HCT116 (cell line): ENCODE measurements at regions not wholly inside any gene's neighbourhood (a gene's known extent, or its start where the extent isn't known, plus 50 kb on each side); places are given as distances from the start of the nearest gene placed in this dataset.

Source experiments
- ATAC-seq: fragments of 200-7000 bp; cut with Tn5 transposase; 2 replicates; pipeline ENCODE4 v1.9.1; 2020; ENCODE audit warnings: mild to moderate bottlenecking, moderate library complexity
- BruUV-seq: library from RNA; stranded (reverse); fragments of 400-500 nt; replicated peaks from 2 replicates; lab custom pipeline; 2021; lab: Mats Ljungman, UMichigan
- CTCF ChIA-PET: fragments of 300-600 bp; sonication (Branson Sonifier 250); formaldehyde crosslinking; loops from one replicate; lab custom pipeline; 2021; ENCODE audit warnings: antibody characterized with exemption; lab: Charles Lee
- POLR2A ChIA-PET: fragments of 300-600, 350-600 bp; sonication (Branson Sonifier 250); formaldehyde crosslinking; loops from one replicate; lab custom pipeline; 2021; ENCODE audit warnings: antibody characterized with exemption; lab: Charles Lee
- RAD21 ChIA-PET, 2 experiments: fragments of 300-600 bp; sonication (Branson Sonifier 250); formaldehyde crosslinking; loops; one replicate each; lab custom pipeline; 2023; ENCODE audit warnings: low total read pairs in 2 of 2; ENCODE audit not compliant: uncharacterized antibody in 2 of 2, unreplicated experiment in 2 of 2, low non-redundant PET in 1 of 2; lab: Charles Lee
- DNase-seq: peaks from one replicate; pipeline ENCODE4 v3.0.0-alpha.2; 2010; ENCODE audit warnings: low read depth, low spot score
- H2AFZ ChIP-seq: fragments of 200-600 bp; shearing (Covaris generic), sonication (generic); 2 replicates; pipeline ENCODE4 v1.6.1; 2017; ENCODE audit warnings: low read depth, mixed run types, mixed read lengths, antibody characterized with exemption, low read length; ENCODE audit not compliant: poor library complexity, severe bottlenecking
- H3K27ac ChIP-seq: 2 replicates; pipeline ENCODE4 v1.5.1; 2012; ENCODE audit warnings: low read depth, low read length
- H3K27me3 ChIP-seq: fragments of 200-600 bp; sonication (generic); 2 replicates; pipeline ENCODE4 v1.6.1; 2016; ENCODE audit warnings: mixed run types, low read length, mixed read lengths; ENCODE audit not compliant: insufficient read depth
- H3K36me3 ChIP-seq, 2 experiments: fragments of 200-500 bp in 1 of 2; fragments of 200-600 bp in 1 of 2; sonication (Bioruptor generic) in 1 of 2; sonication (generic) in 1 of 2; 2 replicates each; pipeline versions ENCODE4 v1.5.1 to v1.6.1; 2014 to 2016; ENCODE audit warnings: low read length in 2 of 2, inconsistent platforms in 1 of 2, mixed read lengths in 1 of 2, mixed run types in 1 of 2; ENCODE audit not compliant: insufficient read depth in 2 of 2, control insufficient read depth in 1 of 2
- H3K4me1 ChIP-seq, 2 experiments: fragments of 200-600 bp in 1 of 2; sonication (generic) in 1 of 2; 2 replicates each; pipeline versions ENCODE4 v1.5.1 to v1.6.1; 2012 to 2017; ENCODE audit warnings: low read length in 2 of 2, inconsistent platforms in 1 of 2, mild to moderate bottlenecking in 1 of 2, mixed read lengths in 1 of 2, mixed run types in 1 of 2, moderate library complexity in 1 of 2; ENCODE audit not compliant: insufficient read depth in 2 of 2, control insufficient read depth in 1 of 2
- H3K4me2 ChIP-seq: fragments of 200-600 bp; sonication (generic); 2 replicates; pipeline ENCODE4 v1.6.1; 2017; ENCODE audit warnings: mixed run types, low read length, mixed read lengths
- H3K4me3 ChIP-seq, 2 experiments: fragments of 200-600 bp in 1 of 2; sonication (generic) in 1 of 2; replicated peaks in 1 of 2; 2 replicates each; pipeline ENCODE4 v1.5.1; 2011 to 2016; ENCODE audit warnings: low read length in 2 of 2, control low read depth in 1 of 2, low read depth in 1 of 2, mild to moderate bottlenecking in 1 of 2, mixed read lengths in 1 of 2, mixed run types in 1 of 2
- H3K79me2 ChIP-seq: fragments of 200-600 bp; sonication (generic); 2 replicates; pipeline ENCODE4 v1.6.1; 2017; ENCODE audit warnings: mild to moderate bottlenecking, mixed run types, low read length, moderate library complexity, mixed read lengths; ENCODE audit not compliant: insufficient read depth
- H3K9ac ChIP-seq: fragments of 200-600 bp; sonication (generic); 2 replicates; pipeline ENCODE4 v1.6.1; 2016; ENCODE audit warnings: low read length, mixed read lengths
- H3K9me2 ChIP-seq: fragments of 200-600 bp; sonication (generic), shearing (Covaris generic); 2 replicates; pipeline ENCODE4 v1.6.1; 2017; ENCODE audit warnings: mixed run types, mild to moderate bottlenecking, moderate library complexity; ENCODE audit not compliant: insufficient read depth
- H3K9me3 ChIP-seq, 2 experiments: fragments of 200-500 bp in 1 of 2; fragments of 200-600 bp in 1 of 2; sonication (Bioruptor generic) in 1 of 2; sonication (generic) in 1 of 2; 2 replicates each; pipeline ENCODE4 v1.6.1; 2014 to 2017; ENCODE audit warnings: low read length in 2 of 2, mixed read lengths in 2 of 2, inconsistent platforms in 1 of 2, low read depth in 1 of 2, mild to moderate bottlenecking in 1 of 2, mixed run types in 1 of 2, moderate library complexity in 1 of 2; ENCODE audit not compliant: control insufficient read depth in 1 of 2, insufficient read depth in 1 of 2
- H4K20me1 ChIP-seq: fragments of 200-600 bp; sonication (generic), shearing (Covaris generic); 2 replicates; pipeline ENCODE4 v1.6.1; 2017; ENCODE audit warnings: mixed run types, mild to moderate bottlenecking, moderate library complexity; ENCODE audit not compliant: insufficient read depth
- CTCF ChIP-seq, 3 experiments: fragments of 200-600 bp in 1 of 3; sonication (generic) in 1 of 3; IDR thresholded peaks in 2 of 3; conservative IDR thresholded peaks in 1 of 3; 2 replicates each; pipeline ENCODE4 v1.5.1; 2012 to 2017; ENCODE audit warnings: low read depth in 2 of 3, low read length in 2 of 3, antibody characterized with exemption in 1 of 3, borderline replicate concordance in 1 of 3, control low read depth in 1 of 3, mild to moderate bottlenecking in 1 of 3, mixed read lengths in 1 of 3, mixed run types in 1 of 3, moderate library complexity in 1 of 3; ENCODE audit not compliant: insufficient read depth in 1 of 3
- ZBTB33 ChIP-seq: IDR thresholded peaks from 2 replicates; pipeline ENCODE4 v1.6.1; 2011; ENCODE audit warnings: mild to moderate bottlenecking, low read length, moderate library complexity; ENCODE audit not compliant: insufficient replicate concordance; ENCODE audit errors: extremely low read depth
- intact Hi-C: fragments of 100-400 bp; cut with micrococcal nuclease; formaldehyde crosslinking; loops from 2 replicates; pipeline ENCODE4 v1.10.0; 2022

- ATAC-seq: peak; percentile 69; the same call in 1 of the 2 replicates
- no peak overlapping the region for H2AFZ ChIP-seq
- POLR2A ChIA-PET: no interaction called here
- no peak overlapping the region for H3K27ac ChIP-seq
- RAD21 ChIA-PET: no interaction called here
- H3K36me3 ChIP-seq: no peaks in the 10 kb centered on the region
- no peaks in the 10 kb centered on the region for H3K9me3 ChIP-seq
- intact Hi-C loops: no loop called here
- BruUV-seq: no TSS peak
- no peak overlapping the region for H3K4me2 ChIP-seq
- H3K4me3 ChIP-seq: no peak overlapping the region
- H3K4me1 ChIP-seq: no peaks in the 10 kb centered on the region
- no peak for TF ChIP-seq ZBTB33
- peak in 2 of 3 experiments; percentile 11 to 28; a peak in 3 of 6 replicates for TF ChIP-seq CTCF (IDR thresholded peaks at IDR 0.05 in 2 of 3, conservative IDR thresholded peaks at IDR 0.05 in 1 of 3; ENCODE audit: borderline replicate concordance in 1 of 3, insufficient read depth in 1 of 3, low read depth in 2 of 3, low read length in 2 of 3)
- no peaks in the 10 kb centered on the region for H4K20me1 ChIP-seq
- H3K9me2 ChIP-seq: no peaks in the 10 kb centered on the region
- no peak overlapping the region for H3K9ac ChIP-seq
- CTCF ChIA-PET: no interaction called here
- no peaks in the 10 kb centered on the region for H3K27me3 ChIP-seq
- DNase-seq: no peak
- H3K79me2 ChIP-seq: no peaks in the 10 kb centered on the region
Observed at GRCh38 chr9:88781628-88782391, 209.5 kb upstream of the S1PR3 start.
